ENCODE measurements at regions not wholly inside any gene's neighbourhood (a gene's known extent, or its start where the extent isn't known, plus 50 kb on each side); places are given as distances from the start of the nearest gene placed in this dataset.
A peak's percentile ranks its signal among the peaks of the same experiment; 100 is the strongest.

- 86 to 95% methylated on average over 5 to 8 of the region's 8 CpGs for WGBS, 2 donors
- no peak for DNase-seq
Measured at GRCh38 chr5:135232958-135233357, 166.1 kb downstream of the MACROH2A1 start.

GRCh38 chr5:135231289-135231688 is 167.7 kb downstream of the MACROH2A1 start:
- Histone ChIP-seq H3K27me3 (no peaks in the 10 kb centered on the region), H3K27ac (no peak overlapping the region), H3K4me3 (no peak overlapping the region), H3K4me1 (no peaks in the 10 kb centered on the region), H3K9me3 (no peaks in the 10 kb centered on the region), H3K36me3 (ENCODE audit: low read depth, missing control alignments) (no peaks in the 10 kb centered on the region)
- intact Hi-C loops (cut with DNase I; ENCODE audit: low total_unique reads), result no loop called here
- TF ChIP-seq CTCF (IDR thresholded peaks at IDR 0.05), result no peak
- DNase-seq, result no peak
- WGBS, 2 donors, result 92 to 100% methylated on average over 2 of the region's 2 CpGs

More at GRCh38 chr5:135232958-135233357, 166.1 kb downstream of the MACROH2A1 start:
- Histone ChIP-seq H3K27me3 (no peaks in the 10 kb centered on the region), H3K36me3 (ENCODE audit: low read depth, missing control alignments) (no peaks in the 10 kb centered on the region), H3K9me3 (no peaks in the 10 kb centered on the region), H3K4me1 (no peaks in the 10 kb centered on the region), H3K4me3 (no peak overlapping the region), H3K27ac (no peak overlapping the region)
- TF ChIP-seq CTCF (IDR thresholded peaks at IDR 0.05) (no peak), POLR2A (IDR thresholded peaks at IDR 0.05) (no peak)
- intact Hi-C loops (cut with DNase I; ENCODE audit: low total_unique reads), result no loop called here

- intact Hi-C loops (cut with DNase I; ENCODE audit: low total_unique reads), result no loop called here
- peak; percentile 25 for DNase-seq
- no peak overlapping the region for H3K27ac ChIP-seq
Measured at GRCh38 chr5:135230251-135230925, 168.6 kb downstream of the MACROH2A1 start.

GRCh38 chr5:135229679-135230132 is 169.3 kb downstream of the MACROH2A1 start:
- intact Hi-C loops (cut with DNase I; ENCODE audit: low total_unique reads), result no loop called here
- no peaks in the 10 kb centered on the region for H3K9me3 ChIP-seq
- WGBS, 2 donors, result 57 to 69% methylated on average over 4 of the region's 4 CpGs
- no peaks in the 10 kb centered on the region for H3K4me1 ChIP-seq
- H3K27me3 ChIP-seq, result no peaks in the 10 kb centered on the region
- H3K36me3 ChIP-seq (ENCODE audit: low read depth, missing control alignments), result no peaks in the 10 kb centered on the region
- no peak overlapping the region for H3K27ac ChIP-seq
- no peak for DNase-seq
- H3K4me3 ChIP-seq, result no peak overlapping the region
- TF ChIP-seq CTCF (IDR thresholded peaks at IDR 0.05) (no peak), POLR2A (IDR thresholded peaks at IDR 0.05) (no peak)

More at GRCh38 chr5:135230251-135230925, 168.6 kb downstream of the MACROH2A1 start:
- no peaks in the 10 kb centered on the region for H3K4me1 ChIP-seq
- H3K27me3 ChIP-seq, result no peaks in the 10 kb centered on the region
- no peaks in the 10 kb centered on the region for H3K9me3 ChIP-seq
- 63 to 89% methylated on average over 5 to 12 of the region's 12 CpGs for WGBS, 2 donors
- H3K36me3 ChIP-seq (ENCODE audit: low read depth, missing control alignments), result no peaks in the 10 kb centered on the region
- TF ChIP-seq POLR2A (IDR thresholded peaks at IDR 0.05) (no peak), CTCF (IDR thresholded peaks at IDR 0.05) (no peak)
- no peak overlapping the region for H3K4me3 ChIP-seq

GRCh38 chr5:135229122-135229521 is 169.9 kb downstream of the MACROH2A1 start:
- WGBS, 2 donors, result 94 to 97% methylated on average over 2 of the region's 2 CpGs
- no peak for TF ChIP-seq CTCF (IDR thresholded peaks at IDR 0.05)
- TF ChIP-seq POLR2A (IDR thresholded peaks at IDR 0.05), result no peak

More at GRCh38 chr5:135229122-135229521, 169.9 kb downstream of the MACROH2A1 start:
- H3K4me3 ChIP-seq, result no peak overlapping the region
- no peaks in the 10 kb centered on the region for H3K9me3 ChIP-seq
- DNase-seq, result no peak
- intact Hi-C loops (cut with DNase I; ENCODE audit: low total_unique reads), result no loop called here
- H3K27me3 ChIP-seq, result no peaks in the 10 kb centered on the region
- H3K36me3 ChIP-seq (ENCODE audit: low read depth, missing control alignments), result no peaks in the 10 kb centered on the region
- no peaks in the 10 kb centered on the region for H3K4me1 ChIP-seq
- no peak overlapping the region for H3K27ac ChIP-seq

Measured in testis (tissue), 2 donors.